ENCODE measurements at regions not wholly inside any gene's neighbourhood (a gene's known extent, or its start where the extent isn't known, plus 50 kb on each side); places are given as distances from the start of the nearest gene placed in this dataset.

DNA sequence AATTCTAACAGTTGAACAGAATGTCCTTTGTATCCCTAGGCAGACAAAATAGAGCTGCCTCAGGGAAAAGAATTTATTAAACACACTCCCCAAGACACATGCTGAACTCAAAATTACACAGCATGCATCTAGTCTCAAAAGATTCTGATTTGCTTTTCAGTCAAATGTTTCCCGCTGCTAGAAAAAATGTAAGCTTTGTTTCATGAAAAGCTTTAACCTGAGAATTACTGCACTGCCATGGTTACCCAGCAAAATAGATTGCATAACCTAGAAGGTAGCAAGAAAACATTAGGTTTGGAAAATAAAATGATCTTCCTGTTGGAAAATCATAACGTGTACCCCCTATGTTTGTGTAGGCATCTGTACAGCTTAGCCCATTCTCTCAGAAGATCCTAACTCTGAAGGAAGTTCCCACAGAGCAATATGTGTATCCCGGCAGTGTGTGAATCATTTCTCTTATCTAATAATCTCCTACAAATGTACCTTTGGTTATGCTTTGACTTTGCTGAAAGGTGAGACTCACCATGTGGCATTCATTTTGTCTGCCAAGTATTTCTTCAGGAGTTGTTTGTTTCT lies 646.9 kb downstream of the STPG2 start:
- TF ChIP-seq, protein P1, sequence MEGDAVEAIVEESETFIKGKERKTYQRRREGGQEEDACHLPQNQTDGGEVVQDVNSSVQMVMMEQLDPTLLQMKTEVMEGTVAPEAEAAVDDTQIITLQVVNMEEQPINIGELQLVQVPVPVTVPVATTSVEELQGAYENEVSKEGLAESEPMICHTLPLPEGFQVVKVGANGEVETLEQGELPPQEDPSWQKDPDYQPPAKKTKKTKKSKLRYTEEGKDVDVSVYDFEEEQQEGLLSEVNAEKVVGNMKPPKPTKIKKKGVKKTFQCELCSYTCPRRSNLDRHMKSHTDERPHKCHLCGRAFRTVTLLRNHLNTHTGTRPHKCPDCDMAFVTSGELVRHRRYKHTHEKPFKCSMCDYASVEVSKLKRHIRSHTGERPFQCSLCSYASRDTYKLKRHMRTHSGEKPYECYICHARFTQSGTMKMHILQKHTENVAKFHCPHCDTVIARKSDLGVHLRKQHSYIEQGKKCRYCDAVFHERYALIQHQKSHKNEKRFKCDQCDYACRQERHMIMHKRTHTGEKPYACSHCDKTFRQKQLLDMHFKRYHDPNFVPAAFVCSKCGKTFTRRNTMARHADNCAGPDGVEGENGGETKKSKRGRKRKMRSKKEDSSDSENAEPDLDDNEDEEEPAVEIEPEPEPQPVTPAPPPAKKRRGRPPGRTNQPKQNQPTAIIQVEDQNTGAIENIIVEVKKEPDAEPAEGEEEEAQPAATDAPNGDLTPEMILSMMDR (IDR thresholded peaks at IDR 0.05; ENCODE audit: low read depth, low read length, poor library complexity, severe bottlenecking) = no peak
- TF ChIP-seq EZH2phosphoT487 (IDR thresholded peaks at IDR 0.05; ENCODE audit: borderline replicate concordance, low read length) = no peak

Measured in DOHH2 (cell line).